Bone marrow (tissue), 2 donors: ENCODE measurements at regions not wholly inside any gene's neighbourhood (a gene's known extent, or its start where the extent isn't known, plus 50 kb on each side); places are given as distances from the start of the nearest gene placed in this dataset.
A peak's percentile ranks its signal among the peaks of the same experiment; 100 is the strongest.
"Not testable (repeated sequence)": the region's sequence is repeated elsewhere in the genome, so short reads cannot be mapped to it uniquely, and the experiment has no call there.

Experiments used
- DNase-seq, 2 donors: peaks; one replicate each; lab custom pipeline; 2025; lab: John Stamatoyannopoulos, UW

DNA sequence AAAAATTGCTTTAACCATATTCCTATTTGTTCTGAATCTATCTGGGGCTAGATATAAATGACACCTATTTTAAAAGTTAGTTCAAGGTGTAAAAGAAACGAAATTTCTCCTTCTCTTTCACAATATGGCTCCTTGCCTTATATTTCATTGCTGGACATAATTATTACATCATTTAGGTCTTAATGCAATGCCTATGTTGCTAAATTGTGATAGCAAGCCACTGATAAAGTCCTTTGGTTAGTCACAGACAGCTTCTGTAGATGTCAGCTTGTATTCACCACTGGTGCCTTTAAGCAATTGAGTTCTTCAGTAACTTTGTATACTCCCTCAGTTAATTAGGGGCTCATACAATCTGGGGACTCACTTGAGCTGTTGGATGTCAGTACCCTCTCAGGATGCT is 1236.6 kb downstream of the GATA3 start:
- no peak for DNase-seq

- DNase-seq = no peak
Measured at GRCh38 chr10:9294132-9294663, 1239.7 kb downstream of the GATA3 start.

GRCh38 chr10:9294865-9295264 is 1240.4 kb downstream of the GATA3 start:
- no peak for DNase-seq

DNA sequence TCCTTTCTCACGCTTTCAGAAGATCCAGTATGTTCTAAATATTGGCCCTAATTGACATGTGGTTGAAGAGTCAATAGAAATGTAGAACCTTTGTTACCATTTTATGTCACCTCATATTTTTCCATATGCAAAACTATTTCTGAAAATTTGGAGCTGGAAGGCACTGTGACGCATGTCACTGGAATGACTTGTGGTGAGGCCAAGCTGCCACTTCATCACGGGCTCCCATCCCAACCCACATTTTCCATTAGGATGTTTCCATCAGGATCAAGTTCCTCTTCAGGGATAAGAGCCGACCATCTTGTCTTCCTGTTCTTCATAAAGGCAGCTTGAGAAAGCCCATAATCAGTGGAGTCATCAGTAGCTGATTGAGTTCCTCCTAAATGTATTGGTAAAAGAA is 1241.7 kb downstream of the GATA3 start:
- DNase-seq = no peak

DNA sequence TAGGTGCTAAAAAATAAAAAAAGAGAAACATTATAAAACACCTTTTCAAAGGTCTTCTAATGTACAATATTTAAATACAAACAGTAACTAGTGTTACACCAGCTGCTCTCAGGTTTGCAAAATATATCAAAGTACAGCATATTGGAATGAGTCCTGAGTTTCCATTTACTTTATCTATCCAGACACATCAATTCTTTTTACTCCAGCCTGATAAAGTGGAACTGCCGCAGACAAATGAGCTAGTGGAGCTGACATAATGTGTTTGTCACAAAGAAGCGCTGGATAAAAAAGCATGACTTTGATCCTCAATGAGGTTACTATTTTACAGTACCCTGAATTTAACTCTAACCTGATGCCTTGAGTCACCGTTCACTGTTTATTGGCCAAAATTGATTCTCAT is 1243.1 kb downstream of the GATA3 start:
- DNase-seq = no peak

DNA sequence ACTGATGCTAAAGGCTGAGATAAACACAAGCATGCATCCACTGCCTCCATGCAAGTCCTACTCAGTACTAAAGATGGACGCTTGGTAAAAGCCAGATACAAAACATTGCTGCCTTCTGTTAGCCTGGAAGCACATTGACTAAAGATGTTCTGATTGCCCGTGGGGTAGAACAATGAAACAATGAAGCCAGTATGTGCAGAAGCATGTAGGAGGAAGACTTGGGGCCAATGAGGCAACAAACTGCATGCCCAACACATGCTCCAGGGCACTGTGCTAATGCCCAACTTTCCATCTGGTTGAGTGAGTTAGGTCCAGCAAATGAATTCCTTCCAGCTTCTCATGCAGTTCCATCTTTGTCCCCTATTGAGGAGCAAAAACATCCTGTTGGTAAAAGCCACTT is 1245.5 kb downstream of the GATA3 start:
- no peak for DNase-seq

DNA sequence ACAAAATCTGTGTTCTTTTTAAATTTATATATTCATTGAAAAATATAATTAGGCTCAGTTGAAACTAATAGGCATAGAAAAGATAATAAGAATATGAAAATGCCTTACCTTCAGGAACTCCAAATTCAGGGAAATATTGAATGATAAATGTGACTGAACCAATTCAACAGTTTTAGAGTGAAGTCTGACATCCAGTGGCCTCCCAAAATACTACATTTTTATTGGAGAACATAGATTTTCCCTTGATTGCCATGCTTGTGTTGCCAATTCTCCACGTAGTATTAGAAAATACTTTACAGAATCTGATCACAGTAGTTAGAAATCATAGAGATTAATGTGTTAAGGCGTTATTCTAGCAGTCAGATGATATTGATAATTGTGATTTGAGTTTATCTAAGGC is 1246.7 kb downstream of the GATA3 start:
- no peak for DNase-seq

- no peak for DNase-seq
Measured at GRCh38 chr10:9301554-9301953, 1247.1 kb downstream of the GATA3 start.

GRCh38 chr10:9302140-9302746 is 1247.8 kb downstream of the GATA3 start:
- peak in 1 of 2 donors; percentile 22 for DNase-seq

DNA sequence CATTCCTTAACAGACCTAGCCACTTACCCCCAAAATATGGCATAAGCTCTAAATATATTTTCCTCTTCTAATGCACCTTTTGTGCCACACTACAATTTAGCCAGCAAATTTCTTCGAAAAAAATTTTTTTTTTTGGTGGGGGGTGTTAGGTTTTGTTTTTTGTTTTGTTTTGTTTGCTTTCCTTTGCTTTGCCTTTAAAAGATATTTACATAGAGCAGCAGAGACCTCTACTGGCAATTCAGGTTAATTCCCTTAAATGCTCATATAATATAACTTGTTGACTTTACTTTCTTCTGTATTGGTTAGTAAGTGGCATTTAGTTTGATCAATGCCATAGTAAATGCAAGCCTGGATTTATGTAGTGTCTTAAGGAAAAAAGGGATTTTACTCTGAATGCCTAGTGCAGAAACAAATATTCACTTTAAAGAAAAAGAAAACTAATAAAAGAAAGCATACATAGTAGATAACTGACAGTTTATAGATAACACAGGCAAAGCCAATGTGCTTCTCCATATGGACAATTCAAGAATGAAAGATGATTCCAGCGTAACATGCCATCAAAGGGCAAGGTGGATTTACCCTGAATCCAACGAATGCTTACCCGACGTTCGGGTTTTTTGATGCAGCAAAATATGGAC is 1250.6 kb downstream of the GATA3 start:
- no peak for DNase-seq

GRCh38 chr10:9311702-9312499 is 1257.4 kb downstream of the GATA3 start:
- no peak for DNase-seq

DNA sequence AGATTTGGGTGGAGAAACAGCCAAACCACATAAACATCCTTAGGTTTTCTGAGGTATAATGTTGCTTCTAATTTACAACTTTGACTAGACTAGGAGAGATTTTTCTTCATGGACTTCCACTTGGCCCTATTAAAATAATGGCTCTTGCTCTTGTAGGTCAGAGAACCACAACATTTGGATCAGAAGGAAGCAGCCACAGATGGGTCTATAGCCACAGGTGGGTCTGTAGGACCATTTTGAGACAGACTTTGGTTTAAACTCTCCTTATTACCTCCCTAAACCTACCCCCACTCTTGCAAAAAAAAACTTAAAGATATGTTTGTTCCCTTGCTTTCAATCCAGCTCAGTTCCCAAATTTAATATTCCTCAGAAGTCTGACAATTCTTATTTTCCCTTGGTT is 1260.8 kb downstream of the GATA3 start:
- no peak for DNase-seq

DNA sequence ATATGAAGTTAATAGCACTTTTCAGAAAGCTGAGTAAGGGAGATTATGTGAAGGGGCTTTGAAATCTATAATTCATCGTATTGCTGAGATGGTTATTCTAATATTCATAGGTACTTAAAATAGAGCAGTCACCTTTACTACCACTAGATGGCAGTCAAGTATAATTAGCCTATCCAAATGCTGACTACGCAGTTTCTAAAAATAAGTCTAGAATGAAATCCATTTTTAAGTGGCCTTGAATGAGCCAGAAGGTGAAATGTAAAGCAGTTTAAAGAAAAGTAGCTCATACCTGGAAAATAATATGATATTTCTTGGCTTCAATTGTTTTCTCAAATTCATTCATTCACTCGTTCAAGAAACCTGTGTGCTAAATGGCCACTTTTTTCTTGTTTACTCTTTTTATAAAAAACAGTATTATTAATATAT is 1277.1 kb downstream of the GATA3 start:
- no peak for DNase-seq

DNA sequence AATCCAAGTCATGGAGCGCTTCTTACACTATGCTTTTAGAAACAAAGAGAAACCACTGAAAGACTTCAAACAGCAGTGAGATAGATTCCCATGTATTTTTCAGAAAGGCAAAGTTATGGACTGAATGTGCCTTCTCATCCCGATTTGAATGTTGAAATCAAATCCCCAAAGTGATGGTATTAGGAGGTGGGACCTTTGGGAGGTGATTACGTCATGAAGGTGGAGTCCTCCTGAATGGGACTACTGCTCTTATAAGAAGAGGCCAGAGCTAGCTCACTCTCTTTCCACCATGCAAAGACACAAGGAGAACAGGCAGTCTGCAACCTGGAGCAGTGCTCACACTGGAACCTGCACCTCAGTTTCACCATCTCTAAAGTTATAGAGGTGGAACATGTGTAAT is 1279.8 kb downstream of the GATA3 start:
- DNase-seq = no peak

DNA sequence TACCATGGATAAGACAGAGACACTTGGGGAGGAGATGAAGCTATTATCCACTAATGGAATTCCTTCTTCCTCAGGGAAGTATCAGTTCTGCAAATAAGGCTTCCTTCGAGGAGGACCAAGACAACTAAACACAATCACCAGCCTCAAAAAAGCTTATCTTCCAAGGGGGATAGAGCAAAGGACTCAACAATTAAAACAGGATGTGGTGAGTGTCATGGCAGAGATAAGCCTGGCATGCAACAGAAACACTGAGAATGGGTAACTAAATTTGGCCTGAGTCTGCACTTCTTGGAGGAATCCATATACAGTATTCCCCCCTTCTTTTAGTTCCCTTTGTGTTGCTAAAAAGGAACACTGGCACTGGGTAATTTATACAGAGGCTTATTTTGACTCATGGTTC is 1285.2 kb downstream of the GATA3 start:
- no peak for DNase-seq

DNA sequence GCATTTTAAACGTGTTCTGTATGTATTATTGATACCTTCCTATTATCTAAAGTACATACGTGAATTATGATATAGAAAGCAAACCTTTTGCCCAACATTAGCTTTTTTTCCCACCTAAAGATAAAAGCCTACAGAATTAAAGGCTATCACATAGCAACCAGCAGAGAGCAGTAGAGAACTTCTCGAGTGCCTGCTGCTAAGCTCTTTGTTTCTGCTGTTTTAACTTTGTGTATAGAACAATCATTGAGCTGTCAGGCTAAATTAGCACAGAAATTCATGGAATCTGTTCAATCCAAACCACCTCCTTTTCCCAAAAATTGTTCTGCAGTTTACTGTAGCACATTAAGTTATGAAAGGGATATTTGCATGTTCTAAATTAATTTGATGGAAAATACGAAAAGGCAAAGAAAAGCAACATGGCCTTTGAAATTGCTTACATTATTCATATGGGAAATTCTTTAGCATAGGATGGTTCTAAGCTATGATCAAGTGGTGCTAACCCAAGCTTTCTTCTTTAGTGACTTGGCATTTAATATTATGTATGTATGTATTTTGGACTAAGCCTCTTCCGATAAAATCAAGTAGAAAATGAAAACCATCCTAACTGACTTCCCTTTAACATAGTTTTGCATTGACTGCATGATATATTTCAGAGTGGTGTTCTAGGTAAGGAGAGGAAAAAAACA is 1288.5 kb downstream of the GATA3 start:
- DNase-seq = no peak

DNA sequence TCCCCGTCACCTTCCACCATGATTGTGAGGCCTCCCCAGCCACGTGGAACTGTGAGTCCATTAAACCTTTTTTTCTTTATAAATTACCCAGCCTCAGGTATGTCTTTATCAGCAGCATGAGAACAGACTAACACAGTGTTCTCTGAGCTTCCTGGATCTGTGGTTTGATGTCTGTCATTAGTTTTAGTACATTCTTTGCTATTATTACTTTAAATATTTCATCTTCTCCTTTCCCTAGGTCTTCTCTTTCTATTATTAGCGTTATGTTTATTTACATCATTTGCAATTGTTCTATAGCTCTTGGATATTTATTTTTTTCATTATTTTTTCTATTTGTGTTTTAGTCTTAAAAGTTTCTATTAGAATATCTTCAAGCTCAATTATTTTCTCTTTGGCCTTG is 1293.4 kb downstream of the GATA3 start:
- not testable (repeated sequence) for DNase-seq

- no peak for DNase-seq
Measured at GRCh38 chr10:9357471-9357870, 1303.0 kb downstream of the GATA3 start.

DNA sequence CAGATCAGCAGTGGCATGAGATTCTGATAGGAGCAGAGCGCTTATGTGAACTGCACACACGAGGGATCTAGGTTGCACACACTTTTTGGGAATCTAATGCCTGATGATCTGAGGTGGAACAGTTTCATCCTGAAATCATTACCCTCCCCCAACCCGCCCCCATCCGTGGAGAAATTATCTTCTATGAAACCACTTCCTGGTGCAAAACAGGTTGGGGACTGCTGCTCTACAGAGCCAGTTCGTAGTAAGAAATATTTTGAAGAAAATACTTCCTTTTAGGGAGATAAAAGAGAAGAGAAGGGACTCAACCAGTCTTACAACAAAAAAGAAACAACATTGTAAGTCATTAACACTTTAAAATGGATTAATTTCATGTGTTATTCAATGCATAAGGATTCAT is 1308.2 kb downstream of the GATA3 start:
- no peak for DNase-seq

DNA sequence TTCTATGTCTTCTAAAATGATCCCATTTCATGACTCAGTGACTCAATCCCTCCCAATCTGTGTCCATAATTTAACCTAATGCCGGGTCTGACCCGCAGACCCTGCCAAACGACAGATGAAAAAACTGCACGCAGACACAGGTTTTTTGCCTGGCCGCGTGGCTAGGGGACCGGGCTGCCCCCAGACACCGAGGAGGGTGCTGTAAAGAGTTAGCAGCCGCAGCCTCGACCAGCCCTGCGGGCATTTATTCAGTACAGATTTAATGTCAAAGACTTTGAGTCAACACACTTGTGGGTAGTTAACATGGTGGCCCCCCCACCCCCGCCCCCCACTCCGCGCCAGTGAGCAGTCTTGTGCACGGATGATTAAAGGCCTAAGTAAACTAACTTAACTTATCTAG is 1324.7 kb downstream of the GATA3 start:
- DNase-seq = no peak

DNA sequence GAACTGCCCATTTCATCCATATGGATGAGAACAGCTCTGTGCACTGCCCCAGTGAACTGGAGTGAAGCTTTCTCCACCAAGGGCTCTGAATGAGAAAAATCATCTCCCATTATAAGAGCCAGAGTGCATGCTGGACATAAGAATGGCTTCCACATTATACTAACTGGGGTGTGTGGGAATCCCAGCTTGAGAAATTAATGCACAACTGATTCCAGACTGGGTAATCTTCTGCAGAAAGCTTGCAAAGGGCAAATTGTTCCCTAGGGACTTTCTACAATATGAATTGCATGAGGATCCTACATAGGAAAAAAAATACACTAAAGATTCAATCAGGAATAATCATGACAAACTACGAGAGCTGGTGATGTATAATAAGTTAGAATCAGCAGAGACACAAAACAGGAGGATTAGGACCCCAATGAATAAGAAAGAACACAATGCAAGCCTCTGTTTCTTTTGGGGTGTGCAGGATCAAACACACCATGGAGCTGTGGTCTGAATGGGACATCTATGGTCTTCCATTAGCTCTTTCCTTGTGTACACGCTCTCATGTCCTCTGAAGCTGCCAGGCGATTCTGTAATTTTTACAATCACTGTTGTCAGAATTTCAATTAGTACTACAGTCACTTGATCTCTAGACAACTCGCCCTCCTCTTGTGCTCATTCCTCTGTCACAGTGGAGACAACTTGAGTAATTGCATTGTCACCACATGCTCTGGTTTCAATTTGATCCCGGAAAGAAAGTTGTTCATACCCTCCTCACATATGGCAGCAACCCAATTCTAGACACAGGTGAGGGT is 1327.4 kb downstream of the GATA3 start:
- no peak for DNase-seq

GRCh38 chr10:9382533-9382866 is 1328.0 kb downstream of the GATA3 start:
- no peak for DNase-seq
